Hematopoietic multipotent progenitor cell treated with erythropoietin and hydrocortisone succinate and interleukin-3 and kit ligand, for 8 days (in vitro differentiated cells): ENCODE measurements at regions not wholly inside any gene's neighbourhood (a gene's known extent, or its start where the extent isn't known, plus 50 kb on each side); places are given as distances from the start of the nearest gene placed in this dataset.
"Not testable (repeated sequence)": the region's sequence is repeated elsewhere in the genome, so short reads cannot be mapped to it uniquely, and the experiment has no call there.

Experiments
- DNase-seq: peaks from one replicate; pipeline ENCODE4 v3.0.0-alpha.2; 2015

GRCh38 chr5:126098330-126099017, 324.7 kb upstream of the GRAMD2B start:
- DNase-seq: no peak

- DNase-seq: no peak
Observed at GRCh38 chr5:126099077-126099476, 324.1 kb upstream of the GRAMD2B start.

- DNase-seq: no peak
Observed at GRCh38 chr5:126100767-126101166, 322.4 kb upstream of the GRAMD2B start.

GRCh38 chr5:126101901-126102300, 321.3 kb upstream of the GRAMD2B start:
- DNase-seq: no peak

GRCh38 chr5:126103050-126103449, 320.2 kb upstream of the GRAMD2B start:
- DNase-seq: no peak

GRCh38 chr5:126103868-126104267, 319.3 kb upstream of the GRAMD2B start:
- no peak for DNase-seq

- no peak for DNase-seq
Observed at GRCh38 chr5:126104341-126104740, 318.9 kb upstream of the GRAMD2B start.

- no peak for DNase-seq
Observed at GRCh38 chr5:126104951-126105350, 318.3 kb upstream of the GRAMD2B start.

GRCh38 chr5:126106029-126106428, 317.2 kb upstream of the GRAMD2B start:
- DNase-seq: no peak

- no peak for DNase-seq
Observed at GRCh38 chr5:126107381-126107780, 315.8 kb upstream of the GRAMD2B start.

- no peak for DNase-seq
Observed at GRCh38 chr5:126108470-126108869, 314.7 kb upstream of the GRAMD2B start.

GRCh38 chr5:126115059-126115629, 308.1 kb upstream of the GRAMD2B start:
- DNase-seq: no peak

GRCh38 chr5:126117044-126117443, 306.2 kb upstream of the GRAMD2B start:
- no peak for DNase-seq

GRCh38 chr5:126119887-126120442, 303.2 kb upstream of the GRAMD2B start:
- no peak for DNase-seq

- no peak for DNase-seq
Observed at GRCh38 chr5:126120939-126121338, 302.3 kb upstream of the GRAMD2B start.

- DNase-seq: no peak
Observed at GRCh38 chr5:126122942-126123341, 300.3 kb upstream of the GRAMD2B start.

GRCh38 chr5:126124706-126125345, 298.4 kb upstream of the GRAMD2B start:
- no peak for DNase-seq

GRCh38 chr5:126125407-126125806, 297.8 kb upstream of the GRAMD2B start:
- DNase-seq: no peak

GRCh38 chr5:126126574-126126973, 296.6 kb upstream of the GRAMD2B start:
- no peak for DNase-seq

- not testable (repeated sequence) for DNase-seq
Observed at GRCh38 chr5:126127371-126127770, 295.8 kb upstream of the GRAMD2B start.

- no peak for DNase-seq
Observed at GRCh38 chr5:126129431-126129830, 293.8 kb upstream of the GRAMD2B start.

GRCh38 chr5:126133424-126133823, 289.8 kb upstream of the GRAMD2B start:
- DNase-seq: no peak

- no peak for DNase-seq
Observed at GRCh38 chr5:126137891-126138280, 285.3 kb upstream of the GRAMD2B start.

GRCh38 chr5:126138281-126138931, 284.8 kb upstream of the GRAMD2B start:
- DNase-seq: no peak
